ENCODE measurements at regions not wholly inside any gene's neighbourhood (a gene's known extent, or its start where the extent isn't known, plus 50 kb on each side); places are given as distances from the start of the nearest gene placed in this dataset.

DNA sequence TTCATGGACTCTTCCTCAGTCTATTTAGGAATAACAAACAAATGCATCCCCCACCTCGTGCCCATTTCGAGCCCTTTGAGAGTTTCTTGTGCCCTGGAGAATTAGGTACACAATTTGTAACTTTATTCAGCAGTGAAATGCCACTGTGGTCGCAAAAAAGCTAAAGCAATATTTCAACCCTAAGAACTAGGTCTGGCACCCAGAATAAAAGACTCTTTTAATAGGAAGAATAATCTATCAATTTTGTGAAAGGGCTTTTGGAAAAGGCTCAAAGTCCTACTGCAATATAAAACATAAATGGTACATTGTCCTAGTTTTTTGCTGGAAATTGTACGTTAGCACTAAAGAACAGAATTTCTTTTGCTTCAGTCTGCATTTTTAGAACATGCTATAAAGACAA is 304.6 kb upstream of the TENM3 start:
- DNase-seq = no peak

DNA sequence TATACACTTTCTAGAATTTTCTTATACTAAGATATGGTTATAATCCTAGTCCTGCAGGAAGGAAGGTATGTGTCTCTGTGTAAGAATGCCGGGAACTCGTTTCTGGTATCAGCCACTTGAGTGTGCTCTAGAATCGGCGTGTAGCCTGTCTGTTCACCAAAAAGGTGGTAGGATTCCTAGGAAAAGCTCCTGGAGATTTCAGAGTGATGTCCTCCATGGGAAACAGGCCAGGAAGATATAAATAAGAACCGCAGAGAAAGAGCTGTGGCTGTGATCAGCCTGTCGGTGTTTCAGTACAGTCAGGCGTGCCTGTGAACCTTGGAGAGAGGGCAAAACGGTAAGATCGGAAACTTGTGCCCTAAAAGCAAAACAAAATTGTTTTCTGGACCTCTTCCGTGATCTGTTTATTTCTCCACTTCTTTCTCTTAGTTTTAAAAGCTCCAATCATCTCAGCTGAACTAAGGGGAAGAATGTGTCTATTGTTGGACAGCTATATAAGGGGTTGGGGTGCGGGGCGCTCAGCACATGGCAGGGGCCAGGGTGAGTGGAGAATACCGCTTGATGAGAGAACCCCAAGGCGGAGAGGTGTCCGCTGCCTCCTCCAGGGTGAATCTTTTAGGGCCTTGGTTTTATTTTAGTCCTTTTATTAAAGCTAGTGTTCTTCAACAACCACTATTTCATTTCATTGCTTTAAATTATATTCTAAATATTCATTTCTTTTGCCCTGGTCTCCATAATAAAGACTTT is 303.8 kb upstream of the TENM3 start:
- peak; percentile 68 for DNase-seq

DNA sequence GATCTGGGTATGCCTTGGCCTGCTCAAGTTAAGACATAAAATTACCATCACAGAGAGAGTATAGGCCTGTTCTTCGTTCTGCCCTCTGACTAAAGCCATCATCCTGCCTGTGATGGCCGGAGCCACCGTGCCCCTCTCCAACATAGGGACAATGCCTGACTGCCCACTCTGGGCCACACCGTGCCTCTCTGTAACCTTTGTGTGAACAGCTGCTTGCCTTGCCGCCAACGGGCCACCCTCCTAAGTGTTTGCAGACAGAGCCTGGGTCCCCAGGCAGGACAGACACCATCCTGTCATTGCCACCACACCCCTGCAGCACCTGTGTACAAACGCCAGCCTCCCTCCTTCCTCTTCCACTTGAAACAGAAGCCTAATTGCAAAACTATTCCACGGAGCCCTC is 298.7 kb upstream of the TENM3 start:
- no peak for DNase-seq

DNA sequence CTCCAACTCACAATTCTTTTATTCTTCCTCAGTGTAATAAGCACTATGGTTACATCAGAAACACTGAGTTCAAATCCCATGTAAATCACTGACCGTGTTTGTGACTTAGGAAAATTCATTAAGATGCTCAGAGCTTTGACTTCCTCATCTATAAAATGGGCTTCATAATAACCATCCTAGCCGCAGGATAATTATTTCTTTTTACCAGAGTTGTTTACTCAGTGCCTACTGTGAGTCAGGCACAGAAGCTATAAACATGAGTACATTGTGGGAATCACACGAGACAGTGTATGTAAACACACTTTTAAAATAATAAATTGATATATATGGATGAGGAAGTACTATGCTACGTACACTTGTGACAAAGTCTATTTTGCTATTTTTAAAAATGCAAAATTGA is 296.3 kb upstream of the TENM3 start:
- DNase-seq = no peak

DNA sequence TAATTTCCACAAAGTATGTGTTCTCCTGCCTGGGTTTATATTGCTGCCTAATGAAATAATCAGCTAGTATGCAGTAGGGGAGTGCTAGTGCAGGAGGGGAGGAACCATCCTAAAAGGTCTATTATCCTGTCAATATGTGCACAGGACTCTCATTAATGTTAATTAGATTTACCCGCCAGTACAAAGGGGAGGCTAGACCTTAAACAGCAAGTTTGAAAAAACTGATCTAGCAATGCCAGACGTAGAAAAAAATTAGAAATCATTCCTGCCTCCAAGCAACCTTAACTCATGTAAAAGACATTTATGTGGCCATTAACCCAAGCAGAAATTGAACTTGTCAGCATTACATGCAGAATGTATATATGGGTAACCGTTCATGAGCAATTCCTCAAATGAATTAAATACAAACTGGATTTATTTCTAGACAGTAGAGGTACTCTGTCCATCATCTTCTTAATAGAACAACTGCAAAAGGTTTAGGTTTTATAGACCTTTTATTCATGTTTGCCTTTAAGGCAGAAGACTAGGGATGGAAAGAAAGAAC is 294.3 kb upstream of the TENM3 start:
- no peak for DNase-seq

DNA sequence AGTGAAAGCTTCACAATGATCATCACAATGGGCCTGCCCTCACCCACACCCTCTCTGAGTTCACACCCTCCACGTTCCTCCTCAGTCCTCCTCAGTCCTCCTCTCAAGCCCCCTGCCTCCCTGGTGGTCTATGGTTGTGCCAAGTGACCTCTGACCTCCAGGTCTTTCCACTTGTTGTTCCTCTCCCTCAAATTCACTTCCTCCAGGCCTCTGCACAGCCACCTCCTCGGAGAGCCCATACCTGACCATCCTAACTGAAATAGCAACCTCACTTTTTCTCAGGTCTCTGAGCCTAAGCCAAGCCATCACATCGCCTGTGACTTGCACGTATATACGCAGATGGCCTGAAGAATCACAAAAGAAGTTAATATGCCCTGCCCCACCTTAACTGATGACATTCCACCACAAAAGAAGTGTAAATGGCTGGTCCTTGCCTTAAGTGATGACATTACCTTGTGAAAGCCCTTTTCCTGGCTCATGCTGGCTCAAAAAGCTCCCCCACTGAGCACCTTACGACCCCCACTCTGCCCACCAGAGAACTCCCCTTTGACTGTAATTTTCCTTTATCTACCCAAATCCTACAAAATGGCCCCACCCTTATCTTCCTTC is 293.4 kb upstream of the TENM3 start:
- no peak for DNase-seq

DNA sequence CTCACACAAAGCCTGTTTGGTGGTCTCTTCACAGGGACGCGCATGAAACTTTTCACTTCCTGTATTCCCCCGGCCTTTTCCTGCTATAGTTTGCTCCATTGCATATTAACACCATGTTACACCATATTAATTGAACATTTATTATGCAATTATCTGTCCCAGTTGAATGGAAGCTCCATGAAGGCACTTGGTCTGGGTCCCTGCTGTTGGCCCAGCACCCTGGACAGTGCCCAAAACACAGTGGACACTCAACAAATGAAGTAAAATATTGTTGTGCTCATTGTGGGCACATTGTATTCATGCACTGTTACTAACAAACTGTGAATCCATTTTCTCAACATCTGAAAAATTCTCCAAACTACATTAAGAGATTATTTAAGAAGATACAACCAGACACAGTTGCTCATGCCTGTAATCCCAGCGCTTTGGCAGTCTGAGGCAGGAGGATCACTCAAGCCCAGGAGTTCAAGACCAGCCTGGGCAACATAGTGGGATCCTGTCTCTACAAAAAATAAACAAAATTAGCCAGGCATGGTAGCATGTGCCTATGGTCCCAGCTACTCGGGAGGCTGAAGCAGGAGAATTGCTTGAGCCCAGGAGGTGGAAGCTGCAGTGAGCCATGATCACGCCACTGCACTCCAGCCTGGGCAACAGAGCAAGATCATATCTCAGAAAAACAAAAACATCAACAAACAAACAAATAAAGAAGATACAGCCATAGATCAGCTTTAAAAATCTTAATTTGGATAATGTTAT is 292.7 kb upstream of the TENM3 start:
- no peak for DNase-seq

DNA sequence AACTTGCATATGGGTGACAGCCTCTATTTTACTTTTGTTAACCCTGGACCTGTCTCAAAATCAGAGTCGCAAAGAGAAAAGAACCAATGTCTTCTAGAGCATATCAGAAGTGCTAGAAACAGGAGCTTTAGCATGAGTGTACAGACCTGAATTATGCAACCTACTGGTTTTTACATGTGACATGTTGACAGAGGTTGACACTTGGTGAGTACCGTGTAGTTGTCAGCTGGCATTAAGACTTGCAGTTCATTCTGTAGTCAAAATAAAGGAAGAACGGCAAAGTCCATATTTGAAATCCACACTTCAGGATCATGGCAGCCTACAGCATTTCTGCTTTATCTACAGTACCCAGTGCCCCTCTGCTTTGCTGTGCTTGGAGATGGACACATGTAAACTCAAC is 291.9 kb upstream of the TENM3 start:
- DNase-seq = no peak

DNA sequence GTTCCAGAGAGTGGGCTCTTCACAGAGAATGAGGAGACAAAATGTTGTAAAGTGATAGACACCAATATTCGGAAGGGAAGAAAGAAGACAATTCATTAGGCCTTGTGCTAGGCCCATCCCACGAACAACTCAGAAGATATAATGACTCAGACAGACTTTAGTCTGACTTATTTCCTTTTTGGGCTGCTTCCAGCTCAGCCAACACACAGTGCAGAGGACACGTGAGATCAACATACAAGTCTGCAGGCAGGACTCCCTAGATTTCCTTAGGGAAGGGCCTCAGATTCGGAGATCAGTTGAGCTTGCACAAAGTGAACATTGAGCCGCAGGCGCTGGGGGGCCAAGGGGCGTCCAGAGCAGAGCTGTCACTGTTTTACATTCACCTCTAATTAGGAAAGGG is 290.7 kb upstream of the TENM3 start:
- peak; percentile 98 for DNase-seq

DNA sequence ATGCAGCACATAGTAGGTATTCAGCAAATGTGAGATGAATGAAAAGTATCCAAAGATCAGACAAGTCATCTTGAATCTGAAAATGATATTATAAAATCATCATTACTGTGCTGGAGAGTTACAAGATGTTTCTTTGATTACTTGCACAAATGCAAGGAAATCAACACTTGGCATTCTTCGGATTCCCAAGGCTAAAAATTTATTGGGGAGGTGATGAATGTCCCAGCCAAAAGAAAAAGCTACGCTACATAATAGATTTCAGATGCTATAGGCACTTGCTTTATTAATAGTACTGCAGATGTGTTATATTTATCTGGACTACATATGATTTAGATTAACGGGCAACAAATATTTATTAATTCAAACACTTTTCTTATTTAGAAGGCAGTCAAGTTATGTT is 286.7 kb upstream of the TENM3 start:
- DNase-seq = peak; percentile 91

DNA sequence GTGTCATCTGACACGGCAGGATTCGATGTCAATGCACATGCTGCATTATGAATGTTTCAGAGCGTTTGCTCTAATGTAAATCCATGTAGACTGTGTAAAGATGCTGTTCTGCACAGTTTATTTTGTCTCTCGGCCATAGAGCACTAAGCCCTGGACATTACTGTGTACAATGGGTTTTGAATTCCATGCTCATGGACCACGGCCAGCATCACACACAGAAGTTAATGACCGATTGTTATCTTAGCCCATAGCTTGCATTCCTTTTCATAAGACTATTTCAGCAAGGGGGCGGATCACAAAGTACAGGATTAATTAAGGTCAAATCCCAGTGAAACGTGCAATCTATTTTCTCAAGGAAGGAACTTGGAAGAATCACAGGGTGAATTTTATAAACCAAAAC is 286.1 kb upstream of the TENM3 start:
- DNase-seq = peak; percentile 98

DNA sequence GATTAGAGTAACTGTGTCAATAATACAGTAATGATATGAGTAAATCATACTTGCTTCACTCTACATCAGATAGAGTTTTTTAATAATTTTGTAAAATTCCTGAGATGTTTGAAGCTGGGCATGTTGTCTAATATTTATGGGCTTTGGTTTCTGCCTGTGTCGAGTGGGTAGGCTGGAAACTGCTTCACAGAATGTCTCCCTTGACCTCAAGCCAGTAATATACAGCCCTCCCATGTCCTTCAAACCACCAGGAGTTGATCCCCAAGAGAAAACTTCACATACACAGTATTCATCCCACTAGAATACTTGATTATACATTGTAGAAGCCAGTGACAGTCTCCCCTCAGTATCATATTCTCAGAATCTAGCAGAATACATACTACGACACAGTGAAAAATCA is 284.8 kb upstream of the TENM3 start:
- DNase-seq = peak; percentile 81

DNA sequence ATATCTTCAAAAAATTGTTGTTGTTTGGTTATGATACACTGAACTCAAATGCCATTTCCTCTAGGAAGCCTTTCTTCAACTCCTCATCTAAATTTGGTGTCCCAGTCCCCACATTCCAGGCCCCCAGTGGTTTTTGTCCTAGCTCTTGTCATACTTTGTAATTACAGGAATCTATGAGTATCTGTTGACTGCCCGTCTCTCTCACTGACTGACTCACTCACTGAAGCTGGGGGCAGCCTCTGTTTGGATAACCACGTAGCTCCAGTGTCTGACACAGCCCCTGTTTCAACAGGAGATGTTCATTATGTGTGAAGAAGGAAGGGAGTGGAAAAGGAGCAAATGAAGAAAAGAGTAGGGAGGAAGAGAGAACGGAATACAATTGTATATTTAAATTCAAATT is 284.1 kb upstream of the TENM3 start:
- DNase-seq = peak; percentile 93

DNA sequence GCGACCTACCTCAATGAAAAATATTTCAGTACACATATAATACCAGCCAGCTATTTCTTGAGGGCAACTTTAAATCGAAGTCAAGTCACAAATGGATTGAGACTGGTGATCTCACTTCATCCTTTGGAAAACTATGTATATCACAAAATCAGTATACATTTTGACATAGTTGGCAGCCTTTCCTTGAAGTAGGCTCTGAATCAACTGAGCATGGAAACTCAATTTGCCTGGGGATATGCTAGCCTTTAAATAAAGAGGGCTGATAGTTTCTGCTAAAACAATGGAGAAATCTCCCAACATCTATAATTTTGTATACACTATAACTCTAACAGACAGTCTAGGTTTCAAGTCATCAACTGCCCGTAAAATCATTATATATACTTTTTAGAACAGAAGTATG is 282.8 kb upstream of the TENM3 start:
- DNase-seq = no peak

DNA sequence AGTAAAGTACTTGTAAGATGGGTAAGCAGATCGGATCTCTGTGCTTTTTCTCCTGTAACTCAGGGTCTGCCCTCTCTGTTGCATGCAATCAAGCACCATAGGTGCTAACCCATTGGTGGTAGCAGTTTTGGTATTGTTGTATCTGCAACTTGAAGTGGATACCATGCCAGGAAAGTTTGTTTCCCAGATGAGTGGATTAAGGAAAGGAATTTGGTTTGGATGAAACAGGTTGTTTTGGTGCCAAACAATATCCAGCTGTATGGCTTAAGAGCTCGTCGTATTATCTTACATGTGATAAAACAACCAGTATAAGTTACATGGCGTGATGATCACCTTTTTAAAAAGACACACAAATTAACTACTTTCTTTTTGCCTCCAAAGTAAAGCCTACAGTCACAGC is 280.9 kb upstream of the TENM3 start:
- DNase-seq = peak; percentile 38

DNA sequence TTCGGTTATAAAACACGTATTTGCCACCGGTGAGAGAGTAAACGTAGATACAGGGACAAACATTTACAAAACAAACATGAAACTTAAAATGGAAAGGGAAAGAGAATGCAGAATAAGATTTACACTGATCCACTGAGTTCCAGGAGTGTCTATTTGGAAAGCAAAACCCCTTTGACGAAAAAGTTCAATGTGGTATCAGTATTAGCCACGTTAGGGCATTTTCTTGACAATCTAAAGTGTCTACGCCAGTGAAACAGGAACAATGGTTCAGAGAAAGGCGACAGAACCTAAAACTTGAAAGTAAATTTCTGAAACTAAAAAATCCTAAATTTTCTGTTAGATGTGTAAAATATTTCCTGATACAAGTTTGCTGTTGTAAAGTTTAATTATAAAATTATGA is 278.5 kb upstream of the TENM3 start:
- no peak for DNase-seq

DNA sequence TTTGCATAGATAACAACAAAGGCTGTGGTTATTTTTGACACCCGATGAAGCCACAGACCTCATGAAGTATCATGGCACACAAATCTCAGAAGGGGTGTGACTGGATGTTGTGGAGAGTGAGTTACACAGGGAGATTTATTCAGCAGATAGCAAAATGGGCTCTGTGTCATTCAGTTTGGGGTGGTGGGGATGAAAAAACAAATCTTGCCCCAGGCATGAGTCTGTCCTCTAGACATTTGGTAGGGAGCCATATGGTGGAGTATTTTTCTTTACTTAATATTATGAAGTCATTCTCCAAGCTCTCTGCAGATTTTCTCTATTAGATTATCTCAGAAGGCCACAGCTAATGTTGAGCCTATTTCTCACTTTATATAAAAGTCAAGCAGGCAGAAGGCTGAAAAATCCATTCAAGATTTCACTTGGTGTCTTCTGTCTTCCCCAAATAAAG is 277.1 kb upstream of the TENM3 start:
- peak; percentile 81 for DNase-seq

DNA sequence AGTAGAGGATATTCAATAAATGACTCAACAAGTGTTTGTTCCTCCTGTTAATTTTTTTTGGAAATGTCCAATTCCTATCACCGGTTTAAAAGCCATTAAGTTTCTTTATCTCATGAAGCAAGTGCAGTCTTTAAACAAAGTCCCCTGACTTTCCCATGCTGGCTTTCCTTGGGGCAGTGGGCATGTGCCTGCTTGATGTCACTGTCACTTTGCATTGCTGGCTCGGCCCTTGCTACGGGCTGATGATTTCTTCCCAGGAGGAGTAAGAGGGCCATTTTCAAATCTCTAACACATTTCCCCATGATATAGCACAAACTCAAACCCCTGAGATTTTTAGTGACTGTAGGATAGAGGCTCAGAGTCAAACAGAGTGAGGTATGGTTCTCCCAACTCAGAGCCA is 275.8 kb upstream of the TENM3 start:
- DNase-seq = no peak

DNA sequence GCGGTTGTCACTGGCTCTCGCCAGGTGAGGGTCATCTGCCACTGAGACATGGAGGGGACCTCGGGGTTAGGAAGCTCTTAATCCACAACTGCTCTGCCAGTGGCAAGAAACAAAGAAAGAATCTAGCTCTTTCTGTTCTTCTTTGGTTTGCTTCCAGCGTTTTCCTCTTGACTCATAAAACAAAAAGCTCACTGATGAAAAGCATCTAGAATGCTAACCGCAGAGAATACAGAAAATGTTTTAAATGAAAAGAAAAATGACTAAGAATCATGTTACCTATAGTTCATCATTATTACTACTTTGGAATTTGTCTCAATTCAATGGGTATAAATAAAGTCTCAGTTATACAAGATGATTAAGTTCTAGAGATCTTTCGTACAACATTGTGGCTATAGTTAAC is 274.8 kb upstream of the TENM3 start:
- peak; percentile 89 for DNase-seq

DNA sequence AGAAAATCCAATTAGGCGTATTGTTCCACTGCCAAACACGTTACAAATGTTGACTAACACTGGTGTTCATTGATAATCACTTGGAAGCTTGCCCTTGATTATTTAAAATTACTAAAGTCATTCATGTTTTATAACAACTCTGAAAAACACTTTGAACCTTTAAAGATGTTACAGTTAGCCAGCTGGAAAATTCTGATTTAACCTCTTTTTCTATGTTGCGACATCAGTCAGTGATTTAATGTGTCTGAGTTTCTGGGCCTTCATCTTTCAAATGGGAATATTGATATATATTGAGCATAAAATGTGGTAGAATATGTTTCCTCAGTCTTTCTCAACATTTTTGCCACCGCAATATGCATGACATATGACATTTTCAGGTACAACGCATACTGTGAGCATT is 274.1 kb upstream of the TENM3 start:
- no peak for DNase-seq

DNA sequence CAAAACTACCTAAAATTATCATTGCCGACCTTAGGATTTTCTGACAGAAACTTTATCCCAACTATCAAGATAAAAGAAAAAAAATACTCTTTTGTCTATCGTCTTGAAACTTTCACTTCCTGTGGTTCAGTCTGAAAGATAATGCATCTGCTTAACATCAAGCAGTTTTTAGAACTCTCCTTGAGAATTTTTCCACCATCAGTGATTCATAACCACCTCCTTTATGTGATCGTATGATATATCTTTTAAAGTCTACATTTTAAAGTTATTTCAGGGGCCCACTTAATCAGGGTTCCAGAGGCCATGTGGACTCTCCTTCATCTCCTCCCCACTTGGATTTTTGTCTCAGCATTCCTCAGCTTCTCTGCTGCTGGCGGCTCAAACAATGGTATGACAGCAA is 272.8 kb upstream of the TENM3 start:
- DNase-seq = peak; percentile 63

DNA sequence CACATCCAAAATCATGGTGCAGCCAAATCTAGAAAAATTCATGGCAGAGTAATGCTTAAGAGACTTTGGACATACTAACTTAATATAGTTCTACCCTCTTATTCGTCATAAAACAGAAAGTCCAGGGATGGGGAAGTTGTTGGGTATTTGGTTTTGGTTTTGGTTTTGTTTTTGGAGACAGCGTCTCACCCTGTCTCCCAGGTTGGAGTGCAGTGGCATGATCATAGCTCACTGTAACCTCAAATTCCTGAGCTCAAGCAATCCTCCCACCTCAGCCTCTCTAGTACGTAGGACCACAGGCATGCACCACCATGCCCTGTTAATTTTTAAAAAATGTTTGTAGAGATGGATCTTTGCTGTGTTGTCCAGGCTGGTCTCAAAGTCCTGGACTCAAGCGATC is 271.8 kb upstream of the TENM3 start:
- peak; percentile 54 for DNase-seq

DNA sequence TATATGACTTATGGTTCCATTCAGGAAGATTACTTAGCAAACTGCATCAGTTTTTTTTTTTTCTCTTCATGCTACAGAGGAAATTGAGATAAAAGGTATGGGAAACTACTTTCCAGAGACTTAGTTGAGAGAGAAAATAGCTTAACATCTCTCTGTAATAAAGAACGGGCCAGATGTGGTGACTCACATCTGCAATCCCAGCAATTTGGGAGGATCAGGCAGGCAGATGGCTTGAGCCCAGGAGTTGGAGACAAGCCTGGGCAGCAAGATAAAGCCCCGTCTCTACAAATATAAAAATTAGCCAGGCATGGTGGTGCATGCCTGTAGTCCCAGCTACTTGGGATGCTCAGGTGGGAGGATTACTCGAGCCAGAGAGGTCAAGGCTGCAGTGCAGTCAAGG is 271.2 kb upstream of the TENM3 start:
- DNase-seq = peak; percentile 75

DNA sequence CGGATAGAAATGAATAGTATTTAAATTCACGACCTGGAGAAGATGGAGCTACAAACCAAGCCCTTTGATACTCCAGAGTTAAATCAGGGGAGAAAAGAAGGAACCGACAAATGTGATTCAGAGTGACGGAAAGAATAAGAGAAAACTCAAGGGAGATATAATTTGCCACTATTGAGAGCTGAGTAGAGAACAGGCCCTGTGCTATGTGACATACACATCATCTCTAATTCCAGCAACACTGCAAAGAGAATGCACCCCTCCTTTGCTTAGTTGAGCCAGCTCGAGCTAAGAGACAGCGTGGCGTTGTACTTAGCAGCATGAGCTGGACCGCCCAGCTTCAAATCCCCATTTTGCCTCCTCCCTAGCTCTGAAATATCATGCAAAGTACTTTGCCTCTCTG is 266.4 kb upstream of the TENM3 start:
- no peak for DNase-seq
